GM12874 (cell line): ENCODE measurements at regions not wholly inside any gene's neighbourhood (a gene's known extent, or its start where the extent isn't known, plus 50 kb on each side); places are given as distances from the start of the nearest gene placed in this dataset.

Experiments used
- TF ChIP-seq, protein P1 (sequence below): IDR thresholded peaks from 2 replicates; pipeline ENCODE4 v1.5.1; 2011; ENCODE audit warnings: low read depth, mild to moderate bottlenecking, control low read depth, low read length, moderate library complexity; ENCODE audit not compliant: insufficient read depth

DNA sequence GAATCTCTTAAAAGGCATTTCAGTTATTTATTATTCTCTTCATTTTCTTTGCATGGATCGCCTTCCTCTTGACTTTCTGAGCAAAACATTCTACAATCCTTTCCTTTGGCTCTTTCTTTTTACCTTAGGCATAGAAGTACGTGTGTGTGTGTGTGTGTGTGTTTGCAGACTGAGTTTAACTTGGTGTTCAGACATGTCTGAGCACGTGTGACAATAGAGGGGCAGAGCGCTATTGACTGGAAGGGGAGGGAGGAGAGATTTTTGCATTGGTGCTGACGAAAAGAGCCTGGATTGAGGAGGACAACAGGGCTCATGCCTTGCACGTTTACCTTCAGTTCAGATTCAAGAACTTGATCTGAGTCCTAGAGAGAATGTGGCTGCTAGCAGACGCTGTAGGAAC lies 129.8 kb downstream of the SEC23IP start:
- TF ChIP-seq, protein P1, sequence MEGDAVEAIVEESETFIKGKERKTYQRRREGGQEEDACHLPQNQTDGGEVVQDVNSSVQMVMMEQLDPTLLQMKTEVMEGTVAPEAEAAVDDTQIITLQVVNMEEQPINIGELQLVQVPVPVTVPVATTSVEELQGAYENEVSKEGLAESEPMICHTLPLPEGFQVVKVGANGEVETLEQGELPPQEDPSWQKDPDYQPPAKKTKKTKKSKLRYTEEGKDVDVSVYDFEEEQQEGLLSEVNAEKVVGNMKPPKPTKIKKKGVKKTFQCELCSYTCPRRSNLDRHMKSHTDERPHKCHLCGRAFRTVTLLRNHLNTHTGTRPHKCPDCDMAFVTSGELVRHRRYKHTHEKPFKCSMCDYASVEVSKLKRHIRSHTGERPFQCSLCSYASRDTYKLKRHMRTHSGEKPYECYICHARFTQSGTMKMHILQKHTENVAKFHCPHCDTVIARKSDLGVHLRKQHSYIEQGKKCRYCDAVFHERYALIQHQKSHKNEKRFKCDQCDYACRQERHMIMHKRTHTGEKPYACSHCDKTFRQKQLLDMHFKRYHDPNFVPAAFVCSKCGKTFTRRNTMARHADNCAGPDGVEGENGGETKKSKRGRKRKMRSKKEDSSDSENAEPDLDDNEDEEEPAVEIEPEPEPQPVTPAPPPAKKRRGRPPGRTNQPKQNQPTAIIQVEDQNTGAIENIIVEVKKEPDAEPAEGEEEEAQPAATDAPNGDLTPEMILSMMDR = no peak

DNA sequence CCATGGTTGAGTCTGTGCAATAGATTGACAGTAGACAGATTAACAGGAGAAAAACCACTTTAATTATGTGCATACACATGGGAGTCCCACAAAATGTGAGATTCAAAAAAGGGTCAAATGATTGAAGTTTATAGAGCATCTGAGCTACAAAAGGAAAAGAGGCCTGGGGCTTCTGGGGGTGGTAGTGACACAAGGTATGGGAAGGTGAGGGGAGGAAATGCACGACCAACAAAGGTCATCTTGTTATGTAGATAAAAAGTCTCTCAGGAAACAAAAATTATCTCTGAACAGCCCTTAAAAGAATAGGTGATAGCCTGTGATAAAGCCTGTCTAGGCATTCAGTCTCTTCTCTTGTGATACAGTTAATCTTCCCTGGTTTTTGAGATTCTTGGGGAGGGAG lies 141.7 kb downstream of the SEC23IP start:
- TF ChIP-seq, protein P1 = no peak

DNA sequence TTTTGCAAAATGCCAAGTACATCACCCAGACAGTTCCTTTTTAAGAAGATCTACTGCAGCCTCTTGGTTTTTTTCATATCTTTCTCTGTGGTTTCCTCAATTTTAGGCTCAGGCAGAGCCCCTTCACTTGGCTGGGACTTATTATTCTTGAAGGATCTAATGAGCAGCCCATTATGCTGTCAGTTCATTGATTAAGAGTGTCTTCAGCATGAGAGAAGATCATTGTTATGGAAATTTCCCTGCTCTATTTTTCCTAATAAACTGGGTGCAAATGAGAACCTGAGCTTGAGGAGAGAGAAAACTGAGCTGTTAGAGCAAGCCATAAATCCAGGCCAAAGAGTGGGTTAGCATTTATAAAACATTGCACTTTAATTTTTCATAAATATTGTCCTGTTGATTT lies 146.5 kb downstream of the SEC23IP start:
- TF ChIP-seq, protein P1 = no peak

DNA sequence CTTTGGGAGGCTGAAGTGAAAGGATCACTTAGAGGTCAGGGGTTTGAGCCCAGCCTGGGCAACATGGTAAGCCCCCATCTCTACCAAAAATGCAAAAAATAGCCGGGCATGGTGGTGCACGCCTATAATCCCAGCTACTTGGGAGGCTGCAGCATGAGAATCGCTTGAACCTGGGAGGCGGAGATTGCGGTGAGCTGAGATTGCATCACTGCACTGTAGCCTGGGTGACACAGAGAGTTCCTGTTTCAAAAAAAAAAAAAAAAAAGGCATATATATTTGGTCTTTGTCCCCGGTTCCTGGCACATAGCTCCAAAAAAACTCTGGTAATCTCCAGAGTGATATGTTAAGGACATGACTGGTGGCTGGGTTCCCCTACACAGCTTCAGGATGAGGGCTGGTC lies 147.3 kb downstream of the SEC23IP start:
- TF ChIP-seq, protein P1 = no peak

DNA sequence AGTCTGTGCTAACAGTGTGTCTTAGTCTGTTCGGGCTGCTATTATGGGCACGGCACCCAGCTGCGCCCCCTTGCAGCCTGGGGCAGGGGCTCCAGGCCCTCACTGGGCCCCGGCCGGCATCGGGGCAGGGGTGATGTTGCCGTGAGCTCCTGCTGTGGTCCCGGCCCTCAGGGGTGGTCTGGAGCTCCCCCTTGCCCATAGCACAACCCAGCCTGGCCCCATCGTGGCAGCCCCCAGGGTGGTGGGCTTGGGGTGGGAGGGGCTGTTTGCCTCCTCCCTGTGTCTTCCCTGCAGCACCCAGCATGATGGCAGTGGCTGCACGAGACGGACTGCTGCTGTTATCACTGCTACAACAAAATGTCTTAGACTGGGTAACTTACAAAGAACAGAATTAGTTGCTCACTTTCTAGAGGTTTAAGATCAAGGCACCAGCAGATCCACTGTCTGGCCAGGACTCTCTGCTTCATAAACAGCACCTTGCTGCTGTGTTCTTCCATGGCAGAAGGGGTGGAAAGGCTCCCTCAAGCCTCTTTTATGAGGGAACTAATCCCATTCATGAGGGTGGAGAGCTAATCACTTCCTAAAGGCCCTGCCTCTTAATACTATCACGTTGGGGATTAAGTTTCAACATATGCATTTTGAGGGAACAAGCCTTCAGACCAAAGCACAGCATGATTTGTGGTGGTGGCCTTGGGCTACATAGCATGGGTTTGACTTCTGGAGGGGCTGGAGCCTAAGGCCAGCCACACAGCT lies 149.5 kb downstream of the SEC23IP start:
- TF ChIP-seq, protein P1 = no peak

DNA sequence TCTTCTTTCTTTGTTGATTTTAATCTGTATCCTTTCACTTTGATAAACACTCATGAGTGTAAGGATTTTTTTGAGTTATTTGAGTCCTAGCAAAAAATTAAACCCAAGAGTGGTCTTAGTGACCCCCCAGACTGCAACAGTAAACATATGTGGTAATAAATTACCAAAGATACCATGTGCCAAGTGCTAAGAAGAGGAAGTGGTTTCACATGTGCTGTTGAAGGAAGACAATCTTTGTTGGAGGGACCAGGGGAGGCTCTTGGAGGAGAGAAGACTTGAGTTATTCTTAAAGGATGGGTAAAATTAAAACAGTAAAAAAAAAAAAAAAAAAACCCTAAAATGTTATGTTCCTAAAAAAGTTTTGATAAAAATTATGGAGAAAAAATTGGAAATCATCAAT lies 150.2 kb downstream of the SEC23IP start:
- TF ChIP-seq, protein P1 = no peak

DNA sequence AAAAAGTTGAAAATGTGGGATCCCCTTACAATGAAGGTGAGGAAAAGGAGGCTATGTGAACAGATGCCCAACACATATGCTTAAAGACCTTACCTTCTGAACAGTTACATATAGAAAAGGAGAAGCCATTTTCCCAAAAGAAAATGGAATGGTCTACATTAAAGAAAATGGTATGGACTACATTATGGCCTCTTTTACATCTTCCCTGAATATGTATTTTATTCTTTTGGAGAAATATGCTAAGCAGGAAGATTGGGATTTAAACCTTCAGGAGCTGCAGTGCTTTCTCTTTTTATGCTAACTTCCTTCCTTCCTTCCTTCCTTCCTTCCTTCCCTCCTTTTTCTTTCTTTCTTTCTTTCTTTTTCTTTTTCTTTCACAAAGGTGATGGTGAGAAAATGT lies 155.4 kb downstream of the SEC23IP start:
- TF ChIP-seq, protein P1 = no peak
